Panc1 (cell line): ENCODE measurements at regions not wholly inside any gene's neighbourhood (a gene's known extent, or its start where the extent isn't known, plus 50 kb on each side); places are given as distances from the start of the nearest gene placed in this dataset.

Experiments used
- POLR2AphosphoS5 ChIP-seq: IDR thresholded peaks from 2 replicates; pipeline ENCODE4 v1.6.1; 2012; ENCODE audit warnings: mild to moderate bottlenecking, low read depth, low read length, moderate library complexity
- SIN3A ChIP-seq: IDR thresholded peaks from 2 replicates; pipeline ENCODE4 v1.6.1; 2012; ENCODE audit warnings: low read depth, mild to moderate bottlenecking, low read length, moderate library complexity, borderline replicate concordance; ENCODE audit not compliant: insufficient read depth
- TF ChIP-seq, protein P1 (sequence below): fragments of 450-650 bp; IDR thresholded peaks from 2 replicates; pipeline ENCODE4 v1.5.1; 2017; ENCODE audit warnings: mild to moderate bottlenecking

- TF ChIP-seq SIN3A, result no peak
- TF ChIP-seq, protein P1, sequence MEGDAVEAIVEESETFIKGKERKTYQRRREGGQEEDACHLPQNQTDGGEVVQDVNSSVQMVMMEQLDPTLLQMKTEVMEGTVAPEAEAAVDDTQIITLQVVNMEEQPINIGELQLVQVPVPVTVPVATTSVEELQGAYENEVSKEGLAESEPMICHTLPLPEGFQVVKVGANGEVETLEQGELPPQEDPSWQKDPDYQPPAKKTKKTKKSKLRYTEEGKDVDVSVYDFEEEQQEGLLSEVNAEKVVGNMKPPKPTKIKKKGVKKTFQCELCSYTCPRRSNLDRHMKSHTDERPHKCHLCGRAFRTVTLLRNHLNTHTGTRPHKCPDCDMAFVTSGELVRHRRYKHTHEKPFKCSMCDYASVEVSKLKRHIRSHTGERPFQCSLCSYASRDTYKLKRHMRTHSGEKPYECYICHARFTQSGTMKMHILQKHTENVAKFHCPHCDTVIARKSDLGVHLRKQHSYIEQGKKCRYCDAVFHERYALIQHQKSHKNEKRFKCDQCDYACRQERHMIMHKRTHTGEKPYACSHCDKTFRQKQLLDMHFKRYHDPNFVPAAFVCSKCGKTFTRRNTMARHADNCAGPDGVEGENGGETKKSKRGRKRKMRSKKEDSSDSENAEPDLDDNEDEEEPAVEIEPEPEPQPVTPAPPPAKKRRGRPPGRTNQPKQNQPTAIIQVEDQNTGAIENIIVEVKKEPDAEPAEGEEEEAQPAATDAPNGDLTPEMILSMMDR, result no peak
- TF ChIP-seq POLR2AphosphoS5, result no peak
Measured at GRCh38 chr16:51341204-51341603, 190.1 kb upstream of the SALL1 start.
